SIG-M5 (cell line): ENCODE measurements at regions not wholly inside any gene's neighbourhood (a gene's known extent, or its start where the extent isn't known, plus 50 kb on each side); places are given as distances from the start of the nearest gene placed in this dataset.
"Not testable (repeated sequence)": the region's sequence is repeated elsewhere in the genome, so short reads cannot be mapped to it uniquely, and the experiment has no call there.

Experiments
- DNase-seq: peaks from one replicate; lab custom pipeline; 2025; lab: John Stamatoyannopoulos, UW

GRCh38 chr5:82644766-82645165 lies 366.6 kb upstream of the RPS23 start:
- DNase-seq = no peak

GRCh38 chr5:82644229-82644628 lies 366.1 kb upstream of the RPS23 start:
- DNase-seq = no peak

- no peak for DNase-seq
Measured at GRCh38 chr5:82642313-82642712, 364.2 kb upstream of the RPS23 start.

GRCh38 chr5:82641331-82642003 lies 363.3 kb upstream of the RPS23 start:
- DNase-seq = peak; percentile 24

GRCh38 chr5:82640916-82641315 lies 362.8 kb upstream of the RPS23 start:
- DNase-seq = no peak

- DNase-seq = no peak
Measured at GRCh38 chr5:82639393-82640144, 361.4 kb upstream of the RPS23 start.

- no peak for DNase-seq
Measured at GRCh38 chr5:82636591-82636990, 358.4 kb upstream of the RPS23 start.

- no peak for DNase-seq
Measured at GRCh38 chr5:82635561-82636288, 357.6 kb upstream of the RPS23 start.

- no peak for DNase-seq
Measured at GRCh38 chr5:82628364-82628910, 350.3 kb upstream of the RPS23 start.

GRCh38 chr5:82626905-82627591 lies 348.9 kb upstream of the RPS23 start:
- DNase-seq = not testable (repeated sequence)

- not testable (repeated sequence) for DNase-seq
Measured at GRCh38 chr5:82626012-82626411, 347.9 kb upstream of the RPS23 start.

- no peak for DNase-seq
Measured at GRCh38 chr5:82624062-82624461, 345.9 kb upstream of the RPS23 start.

GRCh38 chr5:82622711-82623514 lies 344.8 kb upstream of the RPS23 start:
- no peak for DNase-seq

GRCh38 chr5:82622205-82622604 lies 344.1 kb upstream of the RPS23 start:
- DNase-seq = no peak

GRCh38 chr5:82620957-82621600 lies 342.9 kb upstream of the RPS23 start:
- no peak for DNase-seq

GRCh38 chr5:82619097-82619496 lies 340.9 kb upstream of the RPS23 start:
- no peak for DNase-seq

GRCh38 chr5:82614706-82615105 lies 336.6 kb upstream of the RPS23 start:
- DNase-seq = no peak

GRCh38 chr5:82613891-82614290 lies 335.7 kb upstream of the RPS23 start:
- DNase-seq = no peak

- DNase-seq = no peak
Measured at GRCh38 chr5:82610686-82611085, 332.5 kb upstream of the RPS23 start.

GRCh38 chr5:82605441-82605973 lies 327.4 kb upstream of the RPS23 start:
- no peak for DNase-seq
